ENCODE measurements at regions not wholly inside any gene's neighbourhood (a gene's known extent, or its start where the extent isn't known, plus 50 kb on each side); places are given as distances from the start of the nearest gene placed in this dataset.
"Not testable (repeated sequence)": the region's sequence is repeated elsewhere in the genome, so short reads cannot be mapped to it uniquely, and the experiment has no call there.

- TF ChIP-seq CTCF (IDR thresholded peaks at IDR 0.05; ENCODE audit: unreplicated experiment in 3 of 3), result no peak
- H3K27ac Mint-ChIP-seq, result peak overlapping the region in 2 of 3 experiments; percentile 4 to 54
- no peaks in the 10 kb centered on the region for H3K36me3 Mint-ChIP-seq (ENCODE audit: low read depth)
- H3K4me3 Mint-ChIP-seq, result no peak overlapping the region
- H3K4me1 Mint-ChIP-seq, result no peaks in the 10 kb centered on the region
- H3K9me3 Mint-ChIP-seq, result peaks cover 11% of the 10 kb centered on the region
- no peaks in the 10 kb centered on the region for H3K27me3 Mint-ChIP-seq (ENCODE audit: low read depth)
Observed at GRCh38 chr1:121443001-121443540, 258.3 kb downstream of the SRGAP2C start.

- Mint-ChIP-seq H3K4me1 (no peaks in the 10 kb centered on the region), H3K36me3 (ENCODE audit: low read depth) (no peaks in the 10 kb centered on the region), H3K27ac (no peak overlapping the region), H3K27me3 (ENCODE audit: low read depth) (no peaks in the 10 kb centered on the region), H3K4me3 (no peak overlapping the region), H3K9me3 (peaks cover 6% of the 10 kb centered on the region)
- no peak for TF ChIP-seq CTCF (IDR thresholded peaks at IDR 0.05; ENCODE audit: unreplicated experiment in 3 of 3)
Observed at GRCh38 chr1:121444096-121444495, 259.3 kb downstream of the SRGAP2C start.

GRCh38 chr1:121445679-121446078, 260.9 kb downstream of the SRGAP2C start:
- Mint-ChIP-seq H3K4me1 (no peaks in the 10 kb centered on the region), H3K9me3 (peaks cover 1% of the 10 kb centered on the region)

GRCh38 chr1:121447280-121447923, 262.6 kb downstream of the SRGAP2C start:
- not testable (repeated sequence) for H3K27me3 Mint-ChIP-seq (ENCODE audit: low read depth); H3K4me3 Mint-ChIP-seq; H3K9me3 Mint-ChIP-seq; H3K4me1 Mint-ChIP-seq; H3K27ac Mint-ChIP-seq; H3K36me3 Mint-ChIP-seq (ENCODE audit: low read depth)
- peak; percentile 47 to 56 (median 47) for TF ChIP-seq CTCF (IDR thresholded peaks at IDR 0.05; ENCODE audit: unreplicated experiment in 3 of 3)

More at GRCh38 chr1:121445679-121446078, 260.9 kb downstream of the SRGAP2C start:
- Mint-ChIP-seq H3K27ac (no peak overlapping the region), H3K4me3 (no peak overlapping the region), H3K36me3 (ENCODE audit: low read depth) (no peaks in the 10 kb centered on the region), H3K27me3 (ENCODE audit: low read depth) (no peaks in the 10 kb centered on the region)
- TF ChIP-seq CTCF (IDR thresholded peaks at IDR 0.05; ENCODE audit: unreplicated experiment in 3 of 3), result no peak

- not testable (repeated sequence) for H3K9me3 Mint-ChIP-seq; H3K27me3 Mint-ChIP-seq (ENCODE audit: low read depth); H3K36me3 Mint-ChIP-seq (ENCODE audit: low read depth); H3K4me3 Mint-ChIP-seq; H3K4me1 Mint-ChIP-seq; H3K27ac Mint-ChIP-seq
Observed at GRCh38 chr1:121448064-121448463, 263.3 kb downstream of the SRGAP2C start.

GRCh38 chr1:121448851-121449250, 264.1 kb downstream of the SRGAP2C start:
- TF ChIP-seq CTCF (IDR thresholded peaks at IDR 0.05; ENCODE audit: unreplicated experiment in 3 of 3), result no peak
- Mint-ChIP-seq H3K4me1 (no peaks in the 10 kb centered on the region), H3K27ac (no peak overlapping the region), H3K9me3 (no peaks in the 10 kb centered on the region), H3K27me3 (ENCODE audit: low read depth) (no peaks in the 10 kb centered on the region), H3K36me3 (ENCODE audit: low read depth) (no peaks in the 10 kb centered on the region), H3K4me3 (no peak overlapping the region)

All from nephron (organoid).